ENCODE measurements at regions not wholly inside any gene's neighbourhood (a gene's known extent, or its start where the extent isn't known, plus 50 kb on each side); places are given as distances from the start of the nearest gene placed in this dataset.

DNA sequence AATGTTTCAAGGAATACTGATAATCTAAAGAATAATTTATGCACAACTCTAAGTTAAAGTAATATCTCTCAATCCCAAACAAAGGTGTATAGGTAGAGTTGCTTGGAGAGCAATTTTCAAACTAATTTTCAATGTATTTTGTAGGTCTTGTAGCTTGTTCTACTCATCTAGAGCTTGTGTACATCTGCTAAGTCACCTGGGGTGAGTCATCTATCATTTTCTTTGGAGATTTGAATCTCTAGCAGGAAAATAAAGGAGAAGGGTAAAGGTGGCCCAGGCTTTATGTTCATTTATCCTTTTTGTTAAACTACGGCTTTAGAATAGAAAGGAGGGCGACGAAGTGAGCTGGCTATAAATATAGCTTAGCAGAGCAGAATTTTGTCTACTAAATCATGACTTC, 76.8 kb upstream of the THUMPD2 start:
- no peak for DNase-seq (ENCODE audit: low read depth)
- TF ChIP-seq, protein P1, sequence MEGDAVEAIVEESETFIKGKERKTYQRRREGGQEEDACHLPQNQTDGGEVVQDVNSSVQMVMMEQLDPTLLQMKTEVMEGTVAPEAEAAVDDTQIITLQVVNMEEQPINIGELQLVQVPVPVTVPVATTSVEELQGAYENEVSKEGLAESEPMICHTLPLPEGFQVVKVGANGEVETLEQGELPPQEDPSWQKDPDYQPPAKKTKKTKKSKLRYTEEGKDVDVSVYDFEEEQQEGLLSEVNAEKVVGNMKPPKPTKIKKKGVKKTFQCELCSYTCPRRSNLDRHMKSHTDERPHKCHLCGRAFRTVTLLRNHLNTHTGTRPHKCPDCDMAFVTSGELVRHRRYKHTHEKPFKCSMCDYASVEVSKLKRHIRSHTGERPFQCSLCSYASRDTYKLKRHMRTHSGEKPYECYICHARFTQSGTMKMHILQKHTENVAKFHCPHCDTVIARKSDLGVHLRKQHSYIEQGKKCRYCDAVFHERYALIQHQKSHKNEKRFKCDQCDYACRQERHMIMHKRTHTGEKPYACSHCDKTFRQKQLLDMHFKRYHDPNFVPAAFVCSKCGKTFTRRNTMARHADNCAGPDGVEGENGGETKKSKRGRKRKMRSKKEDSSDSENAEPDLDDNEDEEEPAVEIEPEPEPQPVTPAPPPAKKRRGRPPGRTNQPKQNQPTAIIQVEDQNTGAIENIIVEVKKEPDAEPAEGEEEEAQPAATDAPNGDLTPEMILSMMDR (IDR thresholded peaks at IDR 0.05; ENCODE audit: control insufficient read depth, extremely low read depth, insufficient read depth), result no peak
- no peak overlapping the region for H3K4me3 ChIP-seq (ENCODE audit: low read depth, low read length)

- no peak for DNase-seq (ENCODE audit: low read depth)
- no peak overlapping the region for H3K4me3 ChIP-seq (ENCODE audit: low read depth, low read length)
- TF ChIP-seq, protein P1 (IDR thresholded peaks at IDR 0.05; ENCODE audit: control insufficient read depth, extremely low read depth, insufficient read depth), result no peak
Measured at GRCh38 chr2:39854771-39855170, 75.7 kb upstream of the THUMPD2 start.

- TF ChIP-seq, protein P1 (IDR thresholded peaks at IDR 0.05; ENCODE audit: control insufficient read depth, extremely low read depth, insufficient read depth), result no peak
- DNase-seq (ENCODE audit: low read depth), result no peak
- H3K4me3 ChIP-seq (ENCODE audit: low read depth, low read length), result no peak overlapping the region
Measured at GRCh38 chr2:39852831-39853230, 73.8 kb upstream of the THUMPD2 start.

DNA sequence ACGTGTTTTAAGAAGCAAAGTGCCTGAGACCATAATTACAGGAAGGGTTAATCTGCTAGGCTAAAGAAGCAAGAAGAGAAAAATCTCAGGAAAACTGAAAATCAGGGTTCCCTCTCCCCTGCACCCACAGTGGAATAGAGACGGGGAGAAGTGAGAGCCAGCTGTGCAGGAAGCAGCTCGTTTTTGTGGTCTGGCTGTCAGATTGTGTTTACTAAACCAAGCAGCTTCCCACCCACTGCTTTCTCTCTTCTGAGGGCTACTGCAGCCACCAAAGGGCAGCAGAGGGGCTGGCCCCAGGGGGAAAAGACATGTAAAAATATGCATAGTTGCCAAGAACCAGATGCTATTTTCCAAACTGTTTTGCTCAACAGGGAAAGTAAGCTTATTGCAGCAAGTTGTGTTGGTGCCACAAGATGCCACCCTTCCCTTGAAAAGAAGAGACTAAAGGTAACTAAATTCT, 72.6 kb upstream of the THUMPD2 start:
- H3K4me3 ChIP-seq (ENCODE audit: low read depth, low read length), result no peak overlapping the region

DNA sequence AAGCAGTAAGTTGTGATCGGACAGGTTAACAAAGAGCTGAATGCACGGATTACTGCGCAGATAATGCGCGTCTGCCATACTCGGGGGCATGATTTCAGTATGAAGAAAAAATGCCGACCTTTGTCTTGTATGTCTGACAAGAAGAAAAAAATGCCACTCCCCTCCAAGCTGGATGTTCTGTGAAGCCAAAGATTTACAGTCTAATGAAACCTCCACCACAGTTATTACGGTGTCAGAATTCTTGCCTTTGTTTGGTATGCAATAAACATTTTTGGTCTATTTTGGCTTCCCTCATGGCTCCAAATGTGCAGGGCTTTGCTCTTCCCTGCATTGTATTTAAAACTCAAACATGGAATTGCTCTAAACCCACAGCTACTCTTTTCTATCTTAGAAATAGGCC, 72.2 kb upstream of the THUMPD2 start:
- DNase-seq (ENCODE audit: low read depth), result no peak
- TF ChIP-seq, protein P1 (IDR thresholded peaks at IDR 0.05; ENCODE audit: control insufficient read depth, extremely low read depth, insufficient read depth), result no peak
- no peak overlapping the region for H3K4me3 ChIP-seq (ENCODE audit: low read depth, low read length)

More for the DNA sequence above, 72.6 kb upstream of the THUMPD2 start:
- DNase-seq (ENCODE audit: low read depth), result no peak
- TF ChIP-seq, protein P1 (IDR thresholded peaks at IDR 0.05; ENCODE audit: control insufficient read depth, extremely low read depth, insufficient read depth), result no peak

DNA sequence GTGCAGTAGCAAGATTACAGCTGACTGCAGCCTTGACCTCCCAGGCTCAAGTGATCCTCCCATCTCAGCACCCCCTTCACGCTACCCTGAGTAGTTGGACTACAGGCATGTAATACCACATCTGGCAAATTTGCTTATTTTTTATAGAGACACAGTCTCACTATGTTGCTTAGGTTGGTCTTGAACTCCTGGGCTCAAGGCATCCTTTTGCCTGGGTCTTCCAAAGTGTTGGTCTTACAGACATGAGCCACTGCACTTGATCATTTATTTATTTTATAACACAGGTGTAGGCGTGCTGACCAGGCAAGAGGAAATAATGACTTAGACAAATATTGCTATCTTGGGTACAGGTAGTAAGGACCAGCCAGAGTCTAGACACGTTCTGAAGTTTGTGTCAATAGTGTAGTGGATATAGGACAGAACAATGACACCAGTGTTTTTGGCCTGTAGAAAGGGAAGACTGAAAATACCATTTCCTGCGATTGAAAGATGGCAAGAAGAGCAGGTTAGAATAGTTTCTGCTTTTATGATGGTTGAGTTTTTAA, 71.0 kb upstream of the THUMPD2 start:
- no peak for DNase-seq (ENCODE audit: low read depth)
- TF ChIP-seq, protein P1 (IDR thresholded peaks at IDR 0.05; ENCODE audit: control insufficient read depth, extremely low read depth, insufficient read depth), result no peak
- H3K4me3 ChIP-seq (ENCODE audit: low read depth, low read length), result no peak overlapping the region

GRCh38 chr2:39849064-39849463, 70.0 kb upstream of the THUMPD2 start:
- TF ChIP-seq, protein P1 (IDR thresholded peaks at IDR 0.05; ENCODE audit: control insufficient read depth, extremely low read depth, insufficient read depth), result no peak
- no peak for DNase-seq (ENCODE audit: low read depth)

More at GRCh38 chr2:39849064-39849463, 70.0 kb upstream of the THUMPD2 start:
- H3K4me3 ChIP-seq (ENCODE audit: low read depth, low read length), result no peak overlapping the region
